Neural cell (in vitro differentiated cells): ENCODE measurements at regions not wholly inside any gene's neighbourhood (a gene's known extent, or its start where the extent isn't known, plus 50 kb on each side); places are given as distances from the start of the nearest gene placed in this dataset.

Source experiments
- H2AFZ ChIP-seq: fragments of 200-600, 300-800 bp; sonication (generic), shearing (Covaris generic); 2 replicates; pipeline ENCODE4 v1.6.0; 2014; ENCODE audit warnings: low read depth, mild to moderate bottlenecking, antibody characterized with exemption, low read length, moderate library complexity
- H3F3A ChIP-seq: fragments of 200-600 bp; shearing (Covaris generic); 2 replicates; pipeline ENCODE4 v1.6.1; 2016; ENCODE audit warnings: mild to moderate bottlenecking, moderate library complexity, mixed read lengths, antibody characterized with exemption, low read length; ENCODE audit not compliant: insufficient read depth, poor library complexity, severe bottlenecking
- H3K27ac ChIP-seq: fragments of 200-600, 300-800 bp; sonication (generic), shearing (Covaris generic); 2 replicates; pipeline ENCODE4 v1.5.1; 2014; ENCODE audit warnings: mild to moderate bottlenecking, low read length, moderate library complexity
- H3K27me3 ChIP-seq: fragments of 300-800, 200-600 bp; sonication (generic), shearing (Covaris generic); 2 replicates; pipeline ENCODE4 v1.6.0; 2014; ENCODE audit warnings: mild to moderate bottlenecking, low read depth, low read length, moderate library complexity; ENCODE audit not compliant: insufficient read depth
- H3K36me3 ChIP-seq: fragments of 300-800, 200-600 bp; sonication (generic), shearing (Covaris generic); 2 replicates; pipeline ENCODE4 v1.5.1; 2014; ENCODE audit warnings: mild to moderate bottlenecking, antibody characterized with exemption, low read length, moderate library complexity; ENCODE audit not compliant: insufficient read depth
- H3K4me2 ChIP-seq: fragments of 300-800, 200-600 bp; sonication (generic), shearing (Covaris generic); 2 replicates; pipeline ENCODE4 v1.6.0; 2014; ENCODE audit warnings: mild to moderate bottlenecking, low read length
- H3K4me3 ChIP-seq: fragments of 300-800, 200-600 bp; sonication (generic), shearing (Covaris generic); 2 replicates; pipeline ENCODE4 v1.5.1; 2014; ENCODE audit warnings: mild to moderate bottlenecking, low read length, moderate library complexity
- H3K79me2 ChIP-seq: fragments of 200-600 bp; shearing (Covaris generic); replicated peaks from 2 replicates; pipeline ENCODE4 v1.6.0; 2014; ENCODE audit warnings: mild to moderate bottlenecking, low read length, moderate library complexity; ENCODE audit not compliant: insufficient read depth
- H3K9ac ChIP-seq: fragments of 300-800, 200-600 bp; sonication (generic), shearing (Covaris generic); 2 replicates; pipeline ENCODE4 v1.6.1; 2016; ENCODE audit warnings: mild to moderate bottlenecking, low read length, mixed read lengths
- H3K9me2 ChIP-seq: fragments of 200-600 bp; shearing (Covaris generic); 2 replicates; pipeline ENCODE4 v1.6.1; 2016; ENCODE audit warnings: mild to moderate bottlenecking, low read length, mixed read lengths; ENCODE audit not compliant: insufficient read depth
- H3K9me3 ChIP-seq: fragments of 200-600, 300-800 bp; sonication (generic), shearing (Covaris generic); 2 replicates; pipeline ENCODE4 v1.6.1; 2016; ENCODE audit warnings: mild to moderate bottlenecking, mixed run types, low read length, moderate library complexity, mixed read lengths
- H4K20me1 ChIP-seq: fragments of 200-600 bp; shearing (Covaris generic); 2 replicates; pipeline ENCODE4 v1.6.1; 2016; ENCODE audit warnings: mild to moderate bottlenecking, mixed run types; ENCODE audit not compliant: insufficient read depth
- EP300 ChIP-seq: fragments of 450-650 bp; conservative IDR thresholded peaks from 2 replicates; pipeline ENCODE4 v1.6.1; 2014; ENCODE audit warnings: antibody characterized with exemption, mild to moderate bottlenecking, moderate library complexity; ENCODE audit not compliant: poor library complexity, severe bottlenecking
- EZH2 ChIP-seq: fragments of 200-600, 300-800 bp; shearing (Covaris generic), sonication (generic); IDR thresholded peaks from 2 replicates; pipeline ENCODE4 v1.6.1; 2014; ENCODE audit warnings: antibody characterized with exemption, low read length, borderline replicate concordance, mild to moderate bottlenecking; ENCODE audit not compliant: insufficient read depth, poor library complexity, severe bottlenecking
- MXI1 ChIP-seq: fragments of 450-650 bp; conservative IDR thresholded peaks from 2 replicates; pipeline ENCODE4 v1.6.1; 2014; ENCODE audit warnings: antibody characterized with exemption, mild to moderate bottlenecking; ENCODE audit not compliant: poor library complexity, severe bottlenecking
- POLR2AphosphoS5 ChIP-seq: IDR thresholded peaks from 2 replicates; pipeline ENCODE4 v1.6.1; 2012
- RAD21 ChIP-seq: fragments of 450-650 bp; conservative IDR thresholded peaks from 2 replicates; pipeline ENCODE4 v1.6.1; 2014; ENCODE audit warnings: antibody characterized with exemption, mild to moderate bottlenecking, moderate library complexity
- SMC3 ChIP-seq: fragments of 450-650 bp; conservative IDR thresholded peaks from 2 replicates; pipeline ENCODE4 v1.6.1; 2014; ENCODE audit warnings: antibody characterized with exemption, mild to moderate bottlenecking, moderate library complexity; ENCODE audit not compliant: poor library complexity
- TAF1 ChIP-seq: IDR thresholded peaks from 2 replicates; pipeline ENCODE4 v1.6.1; 2012; ENCODE audit warnings: low read depth
- TF ChIP-seq, protein P1 (sequence below): IDR thresholded peaks from 2 replicates; pipeline ENCODE4 v1.6.1; 2012; ENCODE audit warnings: borderline replicate concordance
- TF ChIP-seq, protein P2 (sequence below): fragments of 450-650 bp; IDR thresholded peaks from 2 replicates; pipeline ENCODE4 v1.5.1; 2014; ENCODE audit warnings: antibody characterized with exemption, mild to moderate bottlenecking, moderate library complexity; ENCODE audit not compliant: poor library complexity, severe bottlenecking

DNA sequence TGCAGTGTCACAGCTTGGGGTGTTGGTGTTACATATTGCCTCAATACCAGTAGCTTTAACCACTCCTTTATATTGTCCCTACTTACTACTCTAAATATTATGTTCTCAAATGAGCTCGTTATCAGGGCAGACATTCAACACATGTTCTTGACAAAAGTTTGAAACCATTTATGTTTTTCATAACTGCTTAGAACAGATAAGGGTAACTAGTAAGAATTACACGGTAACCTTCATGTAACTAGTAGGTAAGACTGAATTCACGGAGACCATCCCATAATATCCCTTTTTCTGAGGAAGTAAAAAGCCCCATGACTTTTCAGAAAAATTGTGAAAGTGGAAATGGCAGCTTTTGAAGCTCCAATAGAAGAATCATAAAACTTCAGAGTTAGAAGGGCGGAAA, 59.6 kb upstream of the CENPW start:
- H2AFZ ChIP-seq, result no peak overlapping the region
- no peak overlapping the region for H3K9ac ChIP-seq
- no peak overlapping the region for H3K4me3 ChIP-seq
- no peaks in the 10 kb centered on the region for H3F3A ChIP-seq
- H3K9me3 ChIP-seq, result no peaks in the 10 kb centered on the region
- H3K27me3 ChIP-seq, result no peaks in the 10 kb centered on the region
- no peaks in the 10 kb centered on the region for H4K20me1 ChIP-seq
- H3K4me2 ChIP-seq, result no peak overlapping the region
- H3K36me3 ChIP-seq, result no peaks in the 10 kb centered on the region
- no peak overlapping the region for H3K27ac ChIP-seq
- TF ChIP-seq, protein P1, sequence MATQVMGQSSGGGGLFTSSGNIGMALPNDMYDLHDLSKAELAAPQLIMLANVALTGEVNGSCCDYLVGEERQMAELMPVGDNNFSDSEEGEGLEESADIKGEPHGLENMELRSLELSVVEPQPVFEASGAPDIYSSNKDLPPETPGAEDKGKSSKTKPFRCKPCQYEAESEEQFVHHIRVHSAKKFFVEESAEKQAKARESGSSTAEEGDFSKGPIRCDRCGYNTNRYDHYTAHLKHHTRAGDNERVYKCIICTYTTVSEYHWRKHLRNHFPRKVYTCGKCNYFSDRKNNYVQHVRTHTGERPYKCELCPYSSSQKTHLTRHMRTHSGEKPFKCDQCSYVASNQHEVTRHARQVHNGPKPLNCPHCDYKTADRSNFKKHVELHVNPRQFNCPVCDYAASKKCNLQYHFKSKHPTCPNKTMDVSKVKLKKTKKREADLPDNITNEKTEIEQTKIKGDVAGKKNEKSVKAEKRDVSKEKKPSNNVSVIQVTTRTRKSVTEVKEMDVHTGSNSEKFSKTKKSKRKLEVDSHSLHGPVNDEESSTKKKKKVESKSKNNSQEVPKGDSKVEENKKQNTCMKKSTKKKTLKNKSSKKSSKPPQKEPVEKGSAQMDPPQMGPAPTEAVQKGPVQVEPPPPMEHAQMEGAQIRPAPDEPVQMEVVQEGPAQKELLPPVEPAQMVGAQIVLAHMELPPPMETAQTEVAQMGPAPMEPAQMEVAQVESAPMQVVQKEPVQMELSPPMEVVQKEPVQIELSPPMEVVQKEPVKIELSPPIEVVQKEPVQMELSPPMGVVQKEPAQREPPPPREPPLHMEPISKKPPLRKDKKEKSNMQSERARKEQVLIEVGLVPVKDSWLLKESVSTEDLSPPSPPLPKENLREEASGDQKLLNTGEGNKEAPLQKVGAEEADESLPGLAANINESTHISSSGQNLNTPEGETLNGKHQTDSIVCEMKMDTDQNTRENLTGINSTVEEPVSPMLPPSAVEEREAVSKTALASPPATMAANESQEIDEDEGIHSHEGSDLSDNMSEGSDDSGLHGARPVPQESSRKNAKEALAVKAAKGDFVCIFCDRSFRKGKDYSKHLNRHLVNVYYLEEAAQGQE, result no peak
- no peak for TF ChIP-seq RAD21
- TF ChIP-seq MXI1, result no peak
- no peak for TF ChIP-seq POLR2AphosphoS5
- TF ChIP-seq, protein P2, sequence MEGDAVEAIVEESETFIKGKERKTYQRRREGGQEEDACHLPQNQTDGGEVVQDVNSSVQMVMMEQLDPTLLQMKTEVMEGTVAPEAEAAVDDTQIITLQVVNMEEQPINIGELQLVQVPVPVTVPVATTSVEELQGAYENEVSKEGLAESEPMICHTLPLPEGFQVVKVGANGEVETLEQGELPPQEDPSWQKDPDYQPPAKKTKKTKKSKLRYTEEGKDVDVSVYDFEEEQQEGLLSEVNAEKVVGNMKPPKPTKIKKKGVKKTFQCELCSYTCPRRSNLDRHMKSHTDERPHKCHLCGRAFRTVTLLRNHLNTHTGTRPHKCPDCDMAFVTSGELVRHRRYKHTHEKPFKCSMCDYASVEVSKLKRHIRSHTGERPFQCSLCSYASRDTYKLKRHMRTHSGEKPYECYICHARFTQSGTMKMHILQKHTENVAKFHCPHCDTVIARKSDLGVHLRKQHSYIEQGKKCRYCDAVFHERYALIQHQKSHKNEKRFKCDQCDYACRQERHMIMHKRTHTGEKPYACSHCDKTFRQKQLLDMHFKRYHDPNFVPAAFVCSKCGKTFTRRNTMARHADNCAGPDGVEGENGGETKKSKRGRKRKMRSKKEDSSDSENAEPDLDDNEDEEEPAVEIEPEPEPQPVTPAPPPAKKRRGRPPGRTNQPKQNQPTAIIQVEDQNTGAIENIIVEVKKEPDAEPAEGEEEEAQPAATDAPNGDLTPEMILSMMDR, result no peak
- no peak for TF ChIP-seq TAF1
- TF ChIP-seq SMC3, result no peak
- TF ChIP-seq EP300, result no peak
- TF ChIP-seq EZH2, result no peak
- H3K79me2 ChIP-seq, result no peaks in the 10 kb centered on the region
- no peaks in the 10 kb centered on the region for H3K9me2 ChIP-seq

DNA sequence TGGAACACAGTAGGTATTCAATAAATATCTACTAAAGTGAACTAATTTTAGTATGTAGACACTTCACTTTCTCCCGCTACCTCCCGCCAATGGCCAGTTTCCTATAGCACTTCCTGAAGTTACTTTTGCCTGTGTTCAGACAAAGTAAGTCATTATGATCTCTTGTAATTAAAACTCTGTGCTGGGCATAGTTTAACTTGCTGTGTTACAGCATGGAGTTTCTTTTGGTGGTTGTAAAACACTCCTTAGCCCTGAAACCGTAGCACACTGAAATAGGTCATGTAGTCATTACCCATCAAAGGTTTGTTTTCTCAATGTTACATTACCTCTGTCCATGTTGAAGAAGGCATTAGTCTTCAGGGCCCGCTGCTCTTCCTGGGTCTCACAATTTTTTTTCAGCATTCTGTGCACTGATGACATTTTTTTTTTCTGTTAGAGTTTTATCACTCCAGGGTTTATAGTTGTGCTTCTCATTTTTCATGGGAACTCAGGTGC, 54.0 kb upstream of the CENPW start:
- Histone ChIP-seq H4K20me1 (no peaks in the 10 kb centered on the region), H3K9ac (no peak overlapping the region), H2AFZ (no peak overlapping the region), H3K9me2 (no peaks in the 10 kb centered on the region), H3F3A (no peaks in the 10 kb centered on the region), H3K4me2 (no peak overlapping the region), H3K27me3 (no peaks in the 10 kb centered on the region), H3K36me3 (no peaks in the 10 kb centered on the region), H3K27ac (no peak overlapping the region), H3K79me2 (no peaks in the 10 kb centered on the region), H3K4me3 (no peak overlapping the region), H3K9me3 (no peaks in the 10 kb centered on the region)
- TF ChIP-seq MXI1 (no peak), POLR2AphosphoS5 (no peak), SMC3 (no peak)
- TF ChIP-seq, protein P1, result no peak
